H1 (cell line): ENCODE measurements at regions not wholly inside any gene's neighbourhood (a gene's known extent, or its start where the extent isn't known, plus 50 kb on each side); places are given as distances from the start of the nearest gene placed in this dataset.

ENCODE experiments used
- RFX5 ChIP-seq: IDR thresholded peaks from 2 replicates; pipeline ENCODE4 v1.6.1; 2011; ENCODE audit warnings: low read depth, low read length, improper control_type of control experiment, borderline replicate concordance
- TAF7 ChIP-seq: optimal IDR thresholded peaks from 2 replicates; pipeline ENCODE3; 2011; ENCODE audit warnings: low read depth, mild to moderate bottlenecking, inconsistent platforms, low read length, moderate library complexity, borderline replicate concordance

DNA sequence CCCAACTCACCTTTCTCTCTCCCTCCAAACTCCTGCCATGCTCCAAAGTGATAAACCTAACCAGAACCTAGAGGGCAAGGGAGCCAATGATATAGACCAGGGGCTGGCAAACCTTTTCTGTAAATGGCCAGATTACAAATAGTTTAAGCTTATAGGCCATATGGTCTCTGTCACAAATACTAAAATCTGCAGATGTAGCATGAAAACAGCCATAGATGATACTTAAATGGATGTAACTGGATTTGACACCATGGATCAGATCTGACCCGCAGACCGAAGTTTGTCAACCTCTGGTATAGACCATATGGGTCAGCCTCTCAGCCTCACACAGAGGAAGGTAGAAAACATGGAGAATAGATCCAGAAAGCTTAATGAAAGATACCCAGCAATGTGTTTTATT is 165.2 kb upstream of the STT3B start (continued):
- no peak for TF ChIP-seq TAF7
- TF ChIP-seq RFX5 = no peak
